ENCODE measurements at regions not wholly inside any gene's neighbourhood (a gene's known extent, or its start where the extent isn't known, plus 50 kb on each side); places are given as distances from the start of the nearest gene placed in this dataset.

- TF ChIP-seq CTCF (conservative IDR thresholded peaks at IDR 0.05; ENCODE audit: low read length) (no peak), EZH2phosphoT487 (IDR thresholded peaks at IDR 0.05; ENCODE audit: borderline replicate concordance) (no peak)
Observed at GRCh38 chrX:113793563-113793962, 790.3 kb upstream of the HTR2C start.
